ENCODE measurements at regions not wholly inside any gene's neighbourhood (a gene's known extent, or its start where the extent isn't known, plus 50 kb on each side); places are given as distances from the start of the nearest gene placed in this dataset.

- no peak for TF ChIP-seq CREB1 (IDR thresholded peaks at IDR 0.05; ENCODE audit: low read depth)
- TF ChIP-seq EP300 (IDR thresholded peaks at IDR 0.05; ENCODE audit: borderline replicate concordance), result no peak
- TF ChIP-seq, protein P1, sequence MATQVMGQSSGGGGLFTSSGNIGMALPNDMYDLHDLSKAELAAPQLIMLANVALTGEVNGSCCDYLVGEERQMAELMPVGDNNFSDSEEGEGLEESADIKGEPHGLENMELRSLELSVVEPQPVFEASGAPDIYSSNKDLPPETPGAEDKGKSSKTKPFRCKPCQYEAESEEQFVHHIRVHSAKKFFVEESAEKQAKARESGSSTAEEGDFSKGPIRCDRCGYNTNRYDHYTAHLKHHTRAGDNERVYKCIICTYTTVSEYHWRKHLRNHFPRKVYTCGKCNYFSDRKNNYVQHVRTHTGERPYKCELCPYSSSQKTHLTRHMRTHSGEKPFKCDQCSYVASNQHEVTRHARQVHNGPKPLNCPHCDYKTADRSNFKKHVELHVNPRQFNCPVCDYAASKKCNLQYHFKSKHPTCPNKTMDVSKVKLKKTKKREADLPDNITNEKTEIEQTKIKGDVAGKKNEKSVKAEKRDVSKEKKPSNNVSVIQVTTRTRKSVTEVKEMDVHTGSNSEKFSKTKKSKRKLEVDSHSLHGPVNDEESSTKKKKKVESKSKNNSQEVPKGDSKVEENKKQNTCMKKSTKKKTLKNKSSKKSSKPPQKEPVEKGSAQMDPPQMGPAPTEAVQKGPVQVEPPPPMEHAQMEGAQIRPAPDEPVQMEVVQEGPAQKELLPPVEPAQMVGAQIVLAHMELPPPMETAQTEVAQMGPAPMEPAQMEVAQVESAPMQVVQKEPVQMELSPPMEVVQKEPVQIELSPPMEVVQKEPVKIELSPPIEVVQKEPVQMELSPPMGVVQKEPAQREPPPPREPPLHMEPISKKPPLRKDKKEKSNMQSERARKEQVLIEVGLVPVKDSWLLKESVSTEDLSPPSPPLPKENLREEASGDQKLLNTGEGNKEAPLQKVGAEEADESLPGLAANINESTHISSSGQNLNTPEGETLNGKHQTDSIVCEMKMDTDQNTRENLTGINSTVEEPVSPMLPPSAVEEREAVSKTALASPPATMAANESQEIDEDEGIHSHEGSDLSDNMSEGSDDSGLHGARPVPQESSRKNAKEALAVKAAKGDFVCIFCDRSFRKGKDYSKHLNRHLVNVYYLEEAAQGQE (IDR thresholded peaks at IDR 0.05; ENCODE audit: low read depth), result no peak
- no peak for TF ChIP-seq NFIC (IDR thresholded peaks at IDR 0.05)
- TF ChIP-seq USF1 (IDR thresholded peaks at IDR 0.05), result no peak
- TF ChIP-seq TEAD4 (IDR thresholded peaks at IDR 0.05), result no peak
- TF ChIP-seq FOXM1 (IDR thresholded peaks at IDR 0.05; ENCODE audit: borderline replicate concordance, low read depth), result no peak
Measured at GRCh38 chr1:80101159-80101558, 1094.6 kb upstream of the ADGRL4 start.

- TF ChIP-seq, protein P1 (IDR thresholded peaks at IDR 0.05; ENCODE audit: low read depth), result no peak
- TF ChIP-seq, protein P2, sequence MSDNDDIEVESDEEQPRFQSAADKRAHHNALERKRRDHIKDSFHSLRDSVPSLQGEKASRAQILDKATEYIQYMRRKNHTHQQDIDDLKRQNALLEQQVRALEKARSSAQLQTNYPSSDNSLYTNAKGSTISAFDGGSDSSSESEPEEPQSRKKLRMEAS (IDR thresholded peaks at IDR 0.05), result no peak
- TF ChIP-seq YY1 (IDR thresholded peaks at IDR 0.05; ENCODE audit: low read depth) (no peak), CREB1 (IDR thresholded peaks at IDR 0.05; ENCODE audit: low read depth) (no peak), EGR1 (IDR thresholded peaks at IDR 0.05) (no peak)
Measured at GRCh38 chr1:80099713-80100112, 1093.2 kb upstream of the ADGRL4 start.

- TF ChIP-seq USF1 (IDR thresholded peaks at IDR 0.05) (no peak), CREB1 (IDR thresholded peaks at IDR 0.05; ENCODE audit: low read depth) (no peak), ZBTB7A (IDR thresholded peaks at IDR 0.05; ENCODE audit: low read depth) (no peak), RAD21 (IDR thresholded peaks at IDR 0.05; ENCODE audit: low read depth) (no peak), TAF1 (IDR thresholded peaks at IDR 0.05; ENCODE audit: low read depth) (no peak), CEBPB (IDR thresholded peaks at IDR 0.05) (no peak), EGR1 (IDR thresholded peaks at IDR 0.05) (no peak), NFIC (IDR thresholded peaks at IDR 0.05) (no peak), FOXM1 (IDR thresholded peaks at IDR 0.05; ENCODE audit: borderline replicate concordance, low read depth) (no peak), YY1 (IDR thresholded peaks at IDR 0.05; ENCODE audit: low read depth) (no peak), TEAD4 (IDR thresholded peaks at IDR 0.05) (no peak)
- TF ChIP-seq, protein P2 (IDR thresholded peaks at IDR 0.05), result no peak
- TF ChIP-seq, protein P1 (IDR thresholded peaks at IDR 0.05; ENCODE audit: low read depth), result no peak
Measured at GRCh38 chr1:80085067-80085466, 1078.5 kb upstream of the ADGRL4 start.

DNA sequence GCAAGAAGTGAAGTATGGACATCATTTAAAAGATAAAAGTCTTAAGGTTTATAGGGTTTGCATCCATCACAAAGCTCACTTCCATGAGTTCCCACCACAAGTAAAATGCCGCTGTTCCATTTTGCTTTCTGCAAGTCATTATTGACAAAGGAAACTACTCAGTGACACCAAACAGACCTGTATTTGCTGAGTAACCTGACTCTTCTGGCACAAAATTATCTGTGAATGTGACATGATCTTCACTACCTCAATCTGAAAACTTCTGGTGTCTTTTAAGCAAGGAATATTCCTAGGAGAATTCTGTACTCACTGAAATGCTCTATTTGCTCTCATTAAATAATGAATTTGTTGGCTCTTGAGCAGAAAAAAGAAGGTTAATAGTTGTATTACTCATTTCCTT is 1077.4 kb upstream of the ADGRL4 start:
- TF ChIP-seq CREB1 (IDR thresholded peaks at IDR 0.05; ENCODE audit: low read depth) (no peak), TEAD4 (IDR thresholded peaks at IDR 0.05) (no peak), ZBTB7A (IDR thresholded peaks at IDR 0.05; ENCODE audit: low read depth) (no peak), NFIC (IDR thresholded peaks at IDR 0.05) (no peak), USF1 (IDR thresholded peaks at IDR 0.05) (no peak), CEBPB (IDR thresholded peaks at IDR 0.05) (no peak), EGR1 (IDR thresholded peaks at IDR 0.05) (no peak), TCF12 (IDR thresholded peaks at IDR 0.05; ENCODE audit: low read depth) (no peak), EP300 (IDR thresholded peaks at IDR 0.05; ENCODE audit: borderline replicate concordance) (no peak), FOXM1 (IDR thresholded peaks at IDR 0.05; ENCODE audit: borderline replicate concordance, low read depth) (no peak), TAF1 (IDR thresholded peaks at IDR 0.05; ENCODE audit: low read depth) (no peak), RAD21 (IDR thresholded peaks at IDR 0.05; ENCODE audit: low read depth) (no peak), YY1 (IDR thresholded peaks at IDR 0.05; ENCODE audit: low read depth) (no peak)
- TF ChIP-seq, protein P1 (IDR thresholded peaks at IDR 0.05; ENCODE audit: low read depth), result no peak
- TF ChIP-seq, protein P2 (IDR thresholded peaks at IDR 0.05), result no peak
